SK-N-MC (cell line): ENCODE measurements at regions not wholly inside any gene's neighbourhood (a gene's known extent, or its start where the extent isn't known, plus 50 kb on each side); places are given as distances from the start of the nearest gene placed in this dataset.

Source experiments
- EZH2 ChIP-seq: fragments of 200-600 bp; sonication (generic); IDR thresholded peaks from one replicate; pipeline ENCODE4 v1.6.1; 2017; ENCODE audit warnings: antibody characterized with exemption
- FOXP2 ChIP-seq: optimal IDR thresholded peaks from 2 replicates; pipeline ENCODE3; 2011; ENCODE audit warnings: mild to moderate bottlenecking, moderate library complexity; ENCODE audit not compliant: insufficient read depth; ENCODE audit errors: extremely low read length, control extremely low read depth
- POLR2AphosphoS5 ChIP-seq: IDR thresholded peaks from 2 replicates; pipeline ENCODE4 v1.6.1; 2012; ENCODE audit warnings: mild to moderate bottlenecking, low read depth, low read length, borderline replicate concordance

- no peak for TF ChIP-seq POLR2AphosphoS5
- no peak for TF ChIP-seq EZH2
- TF ChIP-seq FOXP2: no peak
Measured at GRCh38 chr10:56583316-56583715, 222.3 kb upstream of the ZWINT start.
